Kidney (tissue), 13 donors: ENCODE measurements at regions not wholly inside any gene's neighbourhood (a gene's known extent, or its start where the extent isn't known, plus 50 kb on each side); places are given as distances from the start of the nearest gene placed in this dataset.

Experiments used
- DNase-seq, 5 donors: peaks; one replicate each; pipeline ENCODE4 v3.0.0-alpha.2; 2013 to 2020
- FAIRE-seq: peaks from 2 replicates; lab custom pipeline; 2012; peaks lifted over from hg19 to GRCh38; lab: Jason Lieb, UNC
- H3K27ac ChIP-seq, 2 donors: one replicate each; pipeline ENCODE4 v1.7.0; 2013; ENCODE audit warnings: low read depth in 2 of 2, low read length in 2 of 2, inconsistent platforms in 1 of 2
- H3K27me3 ChIP-seq: one replicate; pipeline ENCODE4 v1.7.1; 2013; ENCODE audit warnings: low read length, inconsistent platforms; ENCODE audit not compliant: control insufficient read depth, insufficient read depth
- H3K36me3 ChIP-seq, 3 donors: one replicate each; pipeline versions ENCODE4 v1.7.0 to v1.7.1; 2013; ENCODE audit warnings: low read length in 3 of 3, control low read depth in 1 of 3, inconsistent platforms in 1 of 3; ENCODE audit not compliant: insufficient read depth in 3 of 3, control insufficient read depth in 2 of 3
- H3K4me1 ChIP-seq, 3 donors: one replicate each; pipeline versions ENCODE4 v1.7.0 to v1.7.1; 2013; ENCODE audit warnings: low read length in 3 of 3, inconsistent platforms in 1 of 3, low read depth in 1 of 3; ENCODE audit not compliant: control insufficient read depth in 2 of 3, insufficient read depth in 2 of 3
- H3K4me3 ChIP-seq, 3 donors: one replicate each; pipeline versions ENCODE4 v1.7.0 to v1.8.1; 2013; ENCODE audit warnings: low read length in 3 of 3, control low read depth in 1 of 3, inconsistent platforms in 1 of 3
- H3K9ac ChIP-seq, 3 donors: one replicate each; pipeline versions ENCODE4 v1.7.0 to v1.7.1; 2013; ENCODE audit warnings: low read length in 3 of 3, control low read depth in 1 of 3, inconsistent platforms in 1 of 3
- H3K9me3 ChIP-seq, 3 donors: one replicate each; pipeline versions ENCODE4 v1.7.0 to v1.7.1; 2013; ENCODE audit warnings: low read length in 3 of 3, control low read depth in 1 of 3, inconsistent platforms in 1 of 3; ENCODE audit not compliant: control insufficient read depth in 2 of 3, insufficient read depth in 1 of 3
- CTCF ChIP-seq: IDR thresholded peaks from 3 replicates; pipeline ENCODE4 v1.5.1; 2012; ENCODE audit warnings: mild to moderate bottlenecking, moderate library complexity, borderline replicate concordance; ENCODE audit not compliant: insufficient read depth; ENCODE audit errors: extremely low read depth
- intact Hi-C: fragments of 100-400 bp; cut with DNase I; formaldehyde crosslinking; loops from one replicate; pipeline ENCODE4 v1.11.1; 2022
- donor health status: control.
- donor health status: control.
- donor health status: control.
- donor health status: control.
- donor health status: control.
- donor health status: DM: yes; HTN: yes; CAD: no.
- donor health status: Normal renal cell carcinoma (clear cell type).

- no peak overlapping the region for H3K4me3 ChIP-seq
- H3K4me1 ChIP-seq, result no peaks in the 10 kb centered on the region
- H3K27me3 ChIP-seq, result no peaks in the 10 kb centered on the region
- H3K36me3 ChIP-seq, result no peaks in the 10 kb centered on the region
- no peak overlapping the region for H3K27ac ChIP-seq
- no peaks in the 10 kb centered on the region for H3K9me3 ChIP-seq
- no peak overlapping the region for H3K9ac ChIP-seq
- intact Hi-C loops, result no loop called here
- no peak for FAIRE-seq
- DNase-seq, result no peak
- TF ChIP-seq CTCF, result no peak
Observed at GRCh38 chr7:145893925-145894535, 222.6 kb upstream of the CNTNAP2 start.

- intact Hi-C loops, result no loop called here
- no peak for TF ChIP-seq CTCF
- FAIRE-seq, result no peak
- peak in 2 of 5 donors; percentile 3 to 18 for DNase-seq
- Histone ChIP-seq H3K36me3 (no peaks in the 10 kb centered on the region), H3K4me1 (no peaks in the 10 kb centered on the region), H3K27ac (no peak overlapping the region), H3K9me3 (no peaks in the 10 kb centered on the region), H3K4me3 (no peak overlapping the region), H3K27me3 (no peaks in the 10 kb centered on the region), H3K9ac (no peak overlapping the region)
Observed at GRCh38 chr7:145884716-145885514, 231.7 kb upstream of the CNTNAP2 start.

GRCh38 chr7:145876376-145876775 is 240.2 kb upstream of the CNTNAP2 start:
- FAIRE-seq, result peak; percentile 76
- no peak overlapping the region for H3K27ac ChIP-seq
- no peak overlapping the region for H3K9ac ChIP-seq
- no peaks in the 10 kb centered on the region for H3K4me1 ChIP-seq
- TF ChIP-seq CTCF, result no peak
- H3K4me3 ChIP-seq, result no peak overlapping the region
- H3K27me3 ChIP-seq, result no peaks in the 10 kb centered on the region
- no peaks in the 10 kb centered on the region for H3K9me3 ChIP-seq
- H3K36me3 ChIP-seq, result no peaks in the 10 kb centered on the region
- no peak for DNase-seq
- intact Hi-C loops, result no loop called here
